Thyroid gland (tissue), 4 donors: ENCODE measurements at regions not wholly inside any gene's neighbourhood (a gene's known extent, or its start where the extent isn't known, plus 50 kb on each side); places are given as distances from the start of the nearest gene placed in this dataset.
A peak's percentile ranks its signal among the peaks of the same experiment; 100 is the strongest.

ENCODE experiments used
- DNase-seq, 2 donors: peaks; one replicate each; pipeline ENCODE4 v3.0.0-alpha.2; 2019
- H3K27ac ChIP-seq, 3 donors: fragments of 200-600 bp; sonication (generic); 1 replicate in 2 of 3; 2 replicates in 1 of 3; pipeline ENCODE4 v1.5.1; 2016 to 2019; ENCODE audit warnings: mild to moderate bottlenecking in 1 of 3, moderate library complexity in 1 of 3
- H3K27me3 ChIP-seq: fragments of 200-600 bp; sonication (generic); one replicate; pipeline ENCODE4 v1.5.1; 2019
- H3K36me3 ChIP-seq, 2 donors: fragments of 200-600 bp; sonication (generic); one replicate each; pipeline ENCODE4 v1.5.1; 2016 to 2019
- H3K4me1 ChIP-seq, 2 donors: fragments of 200-600 bp; sonication (generic); one replicate each; pipeline ENCODE4 v1.5.1; 2017 to 2019
- H3K4me3 ChIP-seq, 3 donors: fragments of 200-600 bp; sonication (generic); replicated peaks in 1 of 3; 1 replicate in 2 of 3; 2 replicates in 1 of 3; pipeline ENCODE4 v1.5.1; 2016; ENCODE audit warnings: mild to moderate bottlenecking in 1 of 3
- H3K9me3 ChIP-seq: fragments of 200-600 bp; sonication (generic); one replicate; pipeline ENCODE4 v1.5.1; 2017
- CTCF ChIP-seq, 6 experiments: fragments of 200-600 bp in 3 of 6; fragments of 450-650 bp in 3 of 6; sonication (generic) in 3 of 6; IDR thresholded peaks; one replicate each; pipeline ENCODE4 v1.5.1; 2016 to 2019; ENCODE audit warnings: antibody characterized with exemption in 6 of 6, mild to moderate bottlenecking in 2 of 6, inconsistent platforms in 1 of 6, moderate library complexity in 1 of 6
- POLR2A ChIP-seq, 2 donors: fragments of 450-650 bp; IDR thresholded peaks; one replicate each; pipeline ENCODE4 v1.6.1; 2017; ENCODE audit warnings: antibody characterized with exemption in 2 of 2, mild to moderate bottlenecking in 2 of 2, moderate library complexity in 1 of 2
- WGBS, 2 donors: methylation state at CpG; one replicate each; pipeline ENCODE4 v1.1.5; 2017; 5-methylcytosine and 5-hydroxymethylcytosine counted together
- intact Hi-C: fragments of 100-400 bp; cut with DNase I; formaldehyde crosslinking; loops from one replicate; pipeline ENCODE4 v1.15.1; 2023

- Histone ChIP-seq H3K9me3 (no peaks in the 10 kb centered on the region), H3K4me1 (peaks cover 5 to 16% of the 10 kb centered on the region in 2 donors), H3K36me3 (no peaks in the 10 kb centered on the region), H3K27me3 (no peaks in the 10 kb centered on the region), H3K4me3 (no peak overlapping the region), H3K27ac (no peak overlapping the region)
- no peak for TF ChIP-seq CTCF (IDR thresholded peaks at IDR 0.05)
- TF ChIP-seq POLR2A (IDR thresholded peaks at IDR 0.05): no peak
- intact Hi-C loops: no loop called here
- no peak for DNase-seq
- 80 to 91% methylated on average over 3 of the region's 3 CpGs for WGBS, 2 donors
These were observed 238.5 kb upstream of the SASH1 start for GRCh38 chr6:148104131-148104530.

GRCh38 chr6:148105695-148106094 lies 236.9 kb upstream of the SASH1 start:
- H3K4me3 ChIP-seq: no peak overlapping the region
- H3K4me1 ChIP-seq: peaks cover 5 to 28% of the 10 kb centered on the region in 2 donors
- no peaks in the 10 kb centered on the region for H3K36me3 ChIP-seq
- intact Hi-C loops: no loop called here
- TF ChIP-seq CTCF (IDR thresholded peaks at IDR 0.05): no peak
- 97 to 100% methylated on average over 1 of the region's 1 CpG for WGBS, 2 donors
- H3K27ac ChIP-seq: no peak overlapping the region
- no peaks in the 10 kb centered on the region for H3K27me3 ChIP-seq
- no peaks in the 10 kb centered on the region for H3K9me3 ChIP-seq
- DNase-seq: no peak

GRCh38 chr6:148107911-148108310 lies 234.7 kb upstream of the SASH1 start:
- peak in 1 of 2 donors; percentile 10 for TF ChIP-seq POLR2A (IDR thresholded peaks at IDR 0.05)
- TF ChIP-seq CTCF (IDR thresholded peaks at IDR 0.05): no peak
- Histone ChIP-seq H3K27ac (peak overlapping the region; percentile 66 to 71 (median 69)), H3K27me3 (no peaks in the 10 kb centered on the region), H3K4me1 (peaks cover 5 to 28% of the 10 kb centered on the region in 2 donors), H3K9me3 (no peaks in the 10 kb centered on the region), H3K4me3 (no peak overlapping the region), H3K36me3 (no peaks in the 10 kb centered on the region)
- 26 to 39% methylated on average over 3 of the region's 3 CpGs for WGBS, 2 donors
- intact Hi-C loops: no loop called here
- DNase-seq: peak; percentile 59 to 62

- Histone ChIP-seq H3K4me3 (no peak overlapping the region), H3K27me3 (no peaks in the 10 kb centered on the region), H3K36me3 (no peaks in the 10 kb centered on the region), H3K27ac (peak overlapping the region; percentile 66 to 71 (median 69)), H3K9me3 (no peaks in the 10 kb centered on the region), H3K4me1 (peaks cover 5 to 28% of the 10 kb centered on the region in 2 donors)
- 34 to 38% methylated on average over 3 of the region's 3 CpGs for WGBS, 2 donors
- intact Hi-C loops: no loop called here
- TF ChIP-seq POLR2A (IDR thresholded peaks at IDR 0.05): no peak
- TF ChIP-seq CTCF (IDR thresholded peaks at IDR 0.05): peak in 2 of 6 experiments; percentile 17 to 24
- DNase-seq: peak; percentile 99
These were observed 232.9 kb upstream of the SASH1 start for GRCh38 chr6:148109732-148110131.

GRCh38 chr6:148110925-148111324 lies 231.7 kb upstream of the SASH1 start:
- no peak for DNase-seq
- no peaks in the 10 kb centered on the region for H3K36me3 ChIP-seq
- WGBS, 2 donors: 95 to 99% methylated on average over 3 of the region's 3 CpGs
- no peak overlapping the region for H3K4me3 ChIP-seq
- no peak for TF ChIP-seq CTCF (IDR thresholded peaks at IDR 0.05)
- TF ChIP-seq POLR2A (IDR thresholded peaks at IDR 0.05): no peak
- H3K27me3 ChIP-seq: no peaks in the 10 kb centered on the region
- no peak overlapping the region for H3K27ac ChIP-seq
- H3K9me3 ChIP-seq: no peaks in the 10 kb centered on the region
- intact Hi-C loops: no loop called here
- H3K4me1 ChIP-seq: peaks cover 5 to 28% of the 10 kb centered on the region in 2 donors
